HG02938 (cell line): ENCODE measurements at regions not wholly inside any gene's neighbourhood (a gene's known extent, or its start where the extent isn't known, plus 50 kb on each side); places are given as distances from the start of the nearest gene placed in this dataset.
"Not testable (repeated sequence)": the region's sequence is repeated elsewhere in the genome, so short reads cannot be mapped to it uniquely, and the experiment has no call there.

Source experiments
- ATAC-seq: cut with Tn5 transposase; IDR thresholded peaks from one replicate; pipeline ENCODE4 v1.9.1; 2021; ENCODE audit warnings: mild to moderate bottlenecking, moderate library complexity; ENCODE audit not compliant: unreplicated experiment

GRCh38 chr4:29908276-29908675 lies 811.9 kb upstream of the PCDH7 start:
- ATAC-seq: no peak

GRCh38 chr4:29927895-29928294 lies 792.3 kb upstream of the PCDH7 start:
- ATAC-seq: no peak

GRCh38 chr4:29948451-29948850 lies 771.7 kb upstream of the PCDH7 start:
- ATAC-seq: no peak

GRCh38 chr4:29948858-29949257 lies 771.3 kb upstream of the PCDH7 start:
- ATAC-seq: no peak

- ATAC-seq: no peak
Measured at GRCh38 chr4:29966386-29966785, 753.8 kb upstream of the PCDH7 start.

- no peak for ATAC-seq
Measured at GRCh38 chr4:29970626-29971025, 749.5 kb upstream of the PCDH7 start.

- no peak for ATAC-seq
Measured at GRCh38 chr4:29972121-29972520, 748.0 kb upstream of the PCDH7 start.

GRCh38 chr4:29983890-29984289 lies 736.3 kb upstream of the PCDH7 start:
- no peak for ATAC-seq

- ATAC-seq: no peak
Measured at GRCh38 chr4:30001628-30002027, 718.5 kb upstream of the PCDH7 start.

GRCh38 chr4:30002341-30002740 lies 717.8 kb upstream of the PCDH7 start:
- no peak for ATAC-seq

GRCh38 chr4:30005995-30006394 lies 714.2 kb upstream of the PCDH7 start:
- ATAC-seq: no peak

GRCh38 chr4:30024526-30024925 lies 695.6 kb upstream of the PCDH7 start:
- ATAC-seq: no peak

GRCh38 chr4:30028826-30029225 lies 691.3 kb upstream of the PCDH7 start:
- ATAC-seq: no peak

GRCh38 chr4:30056016-30056766 lies 664.0 kb upstream of the PCDH7 start:
- no peak for ATAC-seq

GRCh38 chr4:30068234-30068633 lies 651.9 kb upstream of the PCDH7 start:
- ATAC-seq: no peak

- ATAC-seq: no peak
Measured at GRCh38 chr4:30073011-30073710, 647.0 kb upstream of the PCDH7 start.

- ATAC-seq: not testable (repeated sequence)
Measured at GRCh38 chr4:30092420-30093128, 627.6 kb upstream of the PCDH7 start.

- ATAC-seq: no peak
Measured at GRCh38 chr4:30094887-30095286, 625.3 kb upstream of the PCDH7 start.

GRCh38 chr4:30103455-30103854 lies 616.7 kb upstream of the PCDH7 start:
- ATAC-seq: no peak

- no peak for ATAC-seq
Measured at GRCh38 chr4:30116401-30116800, 603.8 kb upstream of the PCDH7 start.

- ATAC-seq: no peak
Measured at GRCh38 chr4:30117433-30117832, 602.7 kb upstream of the PCDH7 start.

GRCh38 chr4:30122711-30123110 lies 597.5 kb upstream of the PCDH7 start:
- ATAC-seq: no peak
